Loucy (cell line): ENCODE measurements at regions not wholly inside any gene's neighbourhood (a gene's known extent, or its start where the extent isn't known, plus 50 kb on each side); places are given as distances from the start of the nearest gene placed in this dataset.

Experiments used
- H2AFZ ChIP-seq: fragments of 200-600 bp; sonication (generic); 2 replicates; pipeline ENCODE4 v1.6.0; 2016; ENCODE audit warnings: antibody characterized with exemption, mild to moderate bottlenecking, low read length, moderate library complexity
- H3F3A ChIP-seq: fragments of 200-600 bp; 2 replicates; pipeline ENCODE4 v1.6.0; 2016; ENCODE audit warnings: antibody characterized with exemption, low read depth, mild to moderate bottlenecking
- H3K27me3 ChIP-seq: fragments of 200-600 bp; sonication (generic); 2 replicates; pipeline ENCODE4 v1.6.1; 2014; ENCODE audit warnings: low read length, mild to moderate bottlenecking; ENCODE audit not compliant: insufficient read depth, poor library complexity, severe bottlenecking
- H3K36me3 ChIP-seq: fragments of 200-600 bp; sonication (generic); 2 replicates; pipeline ENCODE4 v1.6.1; 2016; ENCODE audit warnings: low read length; ENCODE audit not compliant: insufficient read depth
- H3K4me1 ChIP-seq: fragments of 200-600 bp; sonication (generic); 2 replicates; pipeline ENCODE4 v1.5.1; 2014; ENCODE audit warnings: low read length, mild to moderate bottlenecking; ENCODE audit not compliant: insufficient read depth, poor library complexity, severe bottlenecking
- H3K4me2 ChIP-seq: fragments of 200-600 bp; sonication (generic); 2 replicates; pipeline ENCODE4 v1.6.0; 2014; ENCODE audit warnings: antibody characterized with exemption, low read length, low read depth, mild to moderate bottlenecking; ENCODE audit not compliant: poor library complexity, severe bottlenecking
- H3K4me3 ChIP-seq: fragments of 200-600 bp; sonication (generic); 2 replicates; pipeline ENCODE4 v1.5.1; 2014; ENCODE audit warnings: low read length, mild to moderate bottlenecking, mixed read lengths; ENCODE audit not compliant: poor library complexity, severe bottlenecking
- H3K79me2 ChIP-seq: fragments of 200-600 bp; sonication (generic); 2 replicates; pipeline ENCODE4 v1.6.1; 2014; ENCODE audit warnings: low read length; ENCODE audit not compliant: insufficient read depth
- H3K9ac ChIP-seq: fragments of 200-600 bp; sonication (generic); 2 replicates; pipeline ENCODE4 v1.6.0; 2014; ENCODE audit warnings: mild to moderate bottlenecking, low read depth, low read length, moderate library complexity; ENCODE audit not compliant: poor library complexity, severe bottlenecking
- H3K9me2 ChIP-seq: fragments of 200-600 bp; sonication (generic); replicated peaks from 2 replicates; pipeline ENCODE4 v1.6.1; 2016; ENCODE audit warnings: low read depth, low read length, mixed read lengths
- H3K9me3 ChIP-seq: fragments of 200-600 bp; sonication (generic); 2 replicates; pipeline ENCODE4 v1.6.1; 2014; ENCODE audit warnings: mild to moderate bottlenecking, antibody characterized with exemption, low read length, low read depth; ENCODE audit not compliant: insufficient read depth
- H4K20me1 ChIP-seq: fragments of 200-600 bp; sonication (generic); 2 replicates; pipeline ENCODE4 v1.6.0; 2014; ENCODE audit warnings: antibody characterized with exemption, low read length, mild to moderate bottlenecking; ENCODE audit not compliant: insufficient read depth, poor library complexity, severe bottlenecking
- EZH2phosphoT487 ChIP-seq: fragments of 200-600 bp; IDR thresholded peaks from 2 replicates; pipeline ENCODE4 v1.6.1; 2018; ENCODE audit warnings: antibody characterized with exemption, mild to moderate bottlenecking, moderate library complexity, borderline replicate concordance
- TF ChIP-seq, protein P1 (sequence below): fragments of 200-600 bp; sonication (generic); conservative IDR thresholded peaks from 2 replicates; pipeline ENCODE4 v1.5.1; 2014; ENCODE audit warnings: mild to moderate bottlenecking, antibody characterized with exemption, low read length

GRCh38 chr12:88957358-88957757 is 377.1 kb upstream of the KITLG start:
- Histone ChIP-seq H3K79me2 (no peaks in the 10 kb centered on the region), H3K4me2 (no peak overlapping the region), H3K4me3 (no peak overlapping the region), H3F3A (peaks cover 9% of the 10 kb centered on the region; the same call in 1 of the 2 replicates), H4K20me1 (no peaks in the 10 kb centered on the region), H3K36me3 (no peaks in the 10 kb centered on the region), H3K4me1 (peaks cover 29% of the 10 kb centered on the region), H3K27me3 (no peaks in the 10 kb centered on the region), H3K9ac (no peak overlapping the region), H2AFZ (no peak overlapping the region), H3K9me3 (no peaks in the 10 kb centered on the region), H3K9me2 (no peaks in the 10 kb centered on the region)
- TF ChIP-seq, protein P1, sequence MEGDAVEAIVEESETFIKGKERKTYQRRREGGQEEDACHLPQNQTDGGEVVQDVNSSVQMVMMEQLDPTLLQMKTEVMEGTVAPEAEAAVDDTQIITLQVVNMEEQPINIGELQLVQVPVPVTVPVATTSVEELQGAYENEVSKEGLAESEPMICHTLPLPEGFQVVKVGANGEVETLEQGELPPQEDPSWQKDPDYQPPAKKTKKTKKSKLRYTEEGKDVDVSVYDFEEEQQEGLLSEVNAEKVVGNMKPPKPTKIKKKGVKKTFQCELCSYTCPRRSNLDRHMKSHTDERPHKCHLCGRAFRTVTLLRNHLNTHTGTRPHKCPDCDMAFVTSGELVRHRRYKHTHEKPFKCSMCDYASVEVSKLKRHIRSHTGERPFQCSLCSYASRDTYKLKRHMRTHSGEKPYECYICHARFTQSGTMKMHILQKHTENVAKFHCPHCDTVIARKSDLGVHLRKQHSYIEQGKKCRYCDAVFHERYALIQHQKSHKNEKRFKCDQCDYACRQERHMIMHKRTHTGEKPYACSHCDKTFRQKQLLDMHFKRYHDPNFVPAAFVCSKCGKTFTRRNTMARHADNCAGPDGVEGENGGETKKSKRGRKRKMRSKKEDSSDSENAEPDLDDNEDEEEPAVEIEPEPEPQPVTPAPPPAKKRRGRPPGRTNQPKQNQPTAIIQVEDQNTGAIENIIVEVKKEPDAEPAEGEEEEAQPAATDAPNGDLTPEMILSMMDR: no peak
- TF ChIP-seq EZH2phosphoT487: no peak

GRCh38 chr12:88955531-88955930 is 375.3 kb upstream of the KITLG start:
- H3K4me2 ChIP-seq: no peak overlapping the region
- H4K20me1 ChIP-seq: no peaks in the 10 kb centered on the region
- H3K79me2 ChIP-seq: no peaks in the 10 kb centered on the region
- H3K9me3 ChIP-seq: no peaks in the 10 kb centered on the region
- H3K36me3 ChIP-seq: no peaks in the 10 kb centered on the region
- TF ChIP-seq, protein P1: no peak
- TF ChIP-seq EZH2phosphoT487: no peak
- no peaks in the 10 kb centered on the region for H3K27me3 ChIP-seq
- peaks cover 6% of the 10 kb centered on the region; the same call in 1 of the 2 replicates for H3F3A ChIP-seq
- H3K9ac ChIP-seq: no peak overlapping the region
- H3K4me1 ChIP-seq: peaks cover 27% of the 10 kb centered on the region
- H2AFZ ChIP-seq: no peak overlapping the region
- H3K9me2 ChIP-seq: no peaks in the 10 kb centered on the region
- no peak overlapping the region for H3K4me3 ChIP-seq

DNA sequence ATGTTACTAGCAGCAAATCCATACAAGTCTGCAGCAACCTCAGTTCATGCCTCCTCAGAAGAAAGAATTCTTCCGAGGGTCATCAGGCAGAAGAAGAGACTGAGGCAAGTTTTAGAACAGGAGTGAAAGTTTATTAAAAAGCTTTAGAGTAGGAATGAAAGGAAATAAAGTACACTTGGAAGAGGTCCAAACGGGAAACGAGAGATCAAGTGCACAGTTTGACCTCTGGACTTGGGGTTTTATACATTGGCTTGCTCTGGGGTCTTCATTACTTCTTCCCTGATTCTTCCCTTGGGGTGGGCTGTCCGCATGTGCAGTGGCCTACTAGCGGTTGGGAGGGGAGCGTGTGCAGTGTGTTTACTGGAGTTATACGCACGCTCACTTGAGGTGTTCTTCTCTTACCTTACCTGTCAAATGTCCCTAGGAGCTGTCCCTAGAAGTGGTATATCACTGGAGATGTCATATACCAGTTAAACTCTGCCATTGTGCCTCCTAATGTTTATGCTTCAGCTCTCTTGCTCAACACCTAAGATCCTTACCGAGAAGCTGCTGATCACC is 372.8 kb upstream of the KITLG start:
- H3K4me3 ChIP-seq: no peak overlapping the region
- no peak for TF ChIP-seq EZH2phosphoT487
- TF ChIP-seq, protein P1: no peak
- no peaks in the 10 kb centered on the region for H3K27me3 ChIP-seq
- no peaks in the 10 kb centered on the region for H3K9me3 ChIP-seq
- no peaks in the 10 kb centered on the region for H3K79me2 ChIP-seq
- no peaks in the 10 kb centered on the region for H3K9me2 ChIP-seq
- no peak overlapping the region for H3K9ac ChIP-seq
- no peaks in the 10 kb centered on the region for H3F3A ChIP-seq
- no peak overlapping the region for H2AFZ ChIP-seq
- peaks cover 8% of the 10 kb centered on the region for H3K4me1 ChIP-seq
- H4K20me1 ChIP-seq: no peaks in the 10 kb centered on the region
- no peak overlapping the region for H3K4me2 ChIP-seq
- H3K36me3 ChIP-seq: no peaks in the 10 kb centered on the region
